Left forelimb (tissue), 1 donor: ENCODE measurements at regions not wholly inside any gene's neighbourhood (a gene's known extent, or its start where the extent isn't known, plus 50 kb on each side); places are given as distances from the start of the nearest gene placed in this dataset.

Experiments used
- DNase-seq: peaks from one replicate; pipeline ENCODE4 v3.0.0-alpha.2; 2018; ENCODE audit warnings: low spot score

- DNase-seq, result no peak
These were observed 66.1 kb upstream of the AKT3 start for GRCh38 chr1:243916160-243916559.

GRCh38 chr1:243912347-243912746 lies 62.3 kb upstream of the AKT3 start:
- no peak for DNase-seq

GRCh38 chr1:243910607-243911006 lies 60.6 kb upstream of the AKT3 start:
- no peak for DNase-seq

GRCh38 chr1:243903895-243904294 lies 53.9 kb upstream of the AKT3 start:
- no peak for DNase-seq

- no peak for DNase-seq
These were observed 53.0 kb upstream of the AKT3 start for GRCh38 chr1:243903041-243903440.

GRCh38 chr1:243902100-243902499 lies 52.1 kb upstream of the AKT3 start:
- no peak for DNase-seq
